Left cardiac atrium (tissue), 4 donors: ENCODE measurements at regions not wholly inside any gene's neighbourhood (a gene's known extent, or its start where the extent isn't known, plus 50 kb on each side); places are given as distances from the start of the nearest gene placed in this dataset.
"Not testable (repeated sequence)": the region's sequence is repeated elsewhere in the genome, so short reads cannot be mapped to it uniquely, and the experiment has no call there.

ENCODE experiments used
- ATAC-seq, 2 donors: fragments of 200-7000 bp; cut with Tn5 transposase; one replicate each; pipeline ENCODE4 v1.9.1; 2020; ENCODE audit warnings: mild to moderate bottlenecking in 2 of 2, moderate library complexity in 2 of 2
- DNase-seq: peaks from one replicate; pipeline ENCODE4 v3.0.0-alpha.2; 2020
- intact Hi-C, 2 donors: fragments of 100-400 bp; cut with DNase I; formaldehyde crosslinking; loops; one replicate each; pipeline versions ENCODE4 v1.14.1 to v1.15.1; 2022 to 2023
- donor health status: DM: no; HTN: yes; CAD: no.
- donor health status: DM: no; HTN: yes; CAD: no; lungs with severe emphysema.
- donor health status: DM: yes; HTN: yes; CAD: no.
- donor health status: Dilated cardiomyopathy.

DNA sequence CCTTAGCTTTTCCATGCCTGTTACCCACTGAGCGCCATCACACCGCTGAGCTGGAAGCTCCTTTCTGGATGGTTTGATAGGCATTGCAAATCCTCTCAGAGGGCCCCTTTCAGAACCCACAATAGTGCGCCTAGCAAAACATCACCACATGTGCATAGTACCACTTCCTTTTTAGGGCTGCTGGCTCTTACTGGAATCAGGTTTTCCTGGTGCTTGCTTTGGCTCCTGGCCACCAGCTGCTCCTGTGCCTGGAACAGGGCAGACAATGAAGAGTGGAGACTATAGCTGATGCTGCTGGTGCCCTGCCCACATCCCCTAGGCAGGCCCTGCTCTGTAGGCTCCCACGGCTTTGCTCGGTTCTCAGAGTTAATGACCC lies 163.6 kb upstream of the SEMA6A start:
- intact Hi-C loops = no loop called here
- ATAC-seq (peak in 1 of 2 donors; percentile 49), DNase-seq (peak; percentile 44)

DNA sequence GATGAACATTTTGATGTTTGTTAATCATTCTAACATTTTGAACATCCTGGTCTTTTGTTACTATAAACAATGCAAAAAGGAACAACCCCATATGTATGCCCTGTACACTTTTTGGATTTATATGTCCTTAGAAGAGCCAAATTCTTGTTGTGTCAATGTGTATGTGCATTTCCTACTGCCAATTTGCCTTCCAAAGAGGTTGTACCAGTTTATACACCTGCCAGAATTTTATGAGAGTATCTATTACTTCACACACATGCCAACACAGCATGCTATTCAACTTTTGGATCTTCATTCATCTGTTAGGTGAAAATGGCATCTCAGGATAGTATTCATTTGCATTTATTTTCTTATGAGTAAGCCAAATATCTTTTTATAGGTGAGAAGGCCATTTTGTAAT lies 162.0 kb upstream of the SEMA6A start:
- DNase-seq (no peak), ATAC-seq (no peak)
- intact Hi-C loops = no loop called here

GRCh38 chr5:116733991-116734975 lies 159.7 kb upstream of the SEMA6A start:
- no peak for DNase-seq

GRCh38 chr5:116732591-116732990 lies 158.0 kb upstream of the SEMA6A start:
- ATAC-seq (no peak), DNase-seq (no peak)
- intact Hi-C loops = no loop called here

More at GRCh38 chr5:116733991-116734975, 159.7 kb upstream of the SEMA6A start:
- intact Hi-C loops = no loop called here
- peak; percentile 60 to 67 for ATAC-seq

DNA sequence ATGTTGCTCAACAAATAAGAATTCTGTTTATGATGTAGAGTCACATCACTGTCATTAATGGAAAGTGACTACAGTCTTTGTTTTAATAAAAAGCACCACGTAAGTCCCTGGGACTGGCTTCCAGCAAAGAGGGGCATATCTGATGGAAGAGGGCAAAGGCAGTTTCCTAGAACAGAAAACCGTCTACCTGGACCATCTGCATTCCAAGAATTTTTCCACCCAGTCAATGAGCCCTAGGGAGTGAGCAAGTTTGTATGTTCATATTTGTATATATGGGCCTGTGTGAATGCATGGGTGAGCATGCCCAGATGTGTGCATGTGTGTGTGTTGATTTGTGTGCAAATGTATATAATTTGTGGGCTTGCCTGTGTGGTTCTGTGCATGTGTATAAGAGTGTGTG lies 156.8 kb upstream of the SEMA6A start:
- no peak for ATAC-seq
- intact Hi-C loops = no loop called here
- DNase-seq = no peak

- ATAC-seq = no peak
- intact Hi-C loops = no loop called here
- no peak for DNase-seq
These were observed 156.1 kb upstream of the SEMA6A start for GRCh38 chr5:116730706-116731105.

DNA sequence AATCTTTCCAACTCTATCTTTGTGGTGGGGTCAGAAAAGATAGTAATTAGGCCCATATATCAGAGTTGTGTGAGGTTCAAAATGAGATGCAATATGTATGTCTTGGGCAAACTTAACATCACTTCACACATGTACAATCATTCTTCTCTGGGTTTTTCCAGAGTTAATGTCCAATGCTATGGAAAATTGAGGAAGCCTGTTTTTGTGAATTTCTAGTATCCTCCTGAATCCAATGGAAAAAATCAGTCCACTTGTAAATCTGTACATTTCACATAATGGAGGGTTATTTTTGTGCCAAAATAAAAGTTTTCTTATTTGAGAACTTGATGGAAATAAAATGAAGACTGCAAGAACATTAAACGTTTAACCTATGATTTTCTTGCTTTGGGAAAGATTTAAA lies 155.6 kb upstream of the SEMA6A start:
- no peak for DNase-seq
- intact Hi-C loops = no loop called here
- ATAC-seq = no peak

DNA sequence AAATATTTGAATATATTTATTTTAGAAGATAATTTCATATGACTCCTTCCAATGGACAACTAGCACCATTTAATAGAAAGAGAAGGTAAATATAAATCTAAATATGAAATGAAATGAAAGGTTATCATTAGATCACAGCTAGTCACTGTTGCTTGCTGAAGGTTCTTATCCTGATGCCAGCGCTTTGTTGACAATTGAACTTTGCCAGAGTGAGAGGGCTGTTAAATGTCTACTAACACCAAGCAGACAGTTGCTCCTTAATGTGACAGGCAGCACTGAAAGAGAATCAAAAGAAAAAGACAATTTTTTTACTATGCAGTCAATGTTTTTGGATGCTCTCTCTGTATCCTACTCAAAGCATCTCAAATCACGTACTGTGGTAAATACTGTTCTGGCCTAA lies 152.6 kb upstream of the SEMA6A start:
- DNase-seq (no peak), ATAC-seq (peak; percentile 46 to 86)
- intact Hi-C loops = no loop called here

- ATAC-seq, DNase-seq, intact Hi-C loops: not testable (repeated sequence)
These were observed 151.6 kb upstream of the SEMA6A start for GRCh38 chr5:116726180-116726579.

DNA sequence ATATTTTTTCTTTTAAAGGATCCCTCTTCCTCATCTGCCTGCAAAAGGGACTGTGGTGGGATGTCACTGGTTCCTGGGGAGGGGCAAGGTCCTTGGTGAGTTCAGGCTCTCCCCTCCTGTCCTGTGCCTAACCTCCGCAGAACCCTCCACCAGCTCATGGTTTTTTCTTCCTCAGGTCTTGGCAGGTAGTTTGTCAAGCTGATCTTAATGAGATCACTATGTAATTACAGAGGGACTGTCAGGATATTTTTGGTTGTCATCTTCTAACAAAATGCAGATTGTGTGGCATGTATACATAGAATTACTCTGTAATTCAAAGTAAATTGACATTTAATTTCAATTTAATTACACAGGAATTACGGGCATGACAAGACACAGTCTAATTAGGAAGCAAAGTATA lies 150.3 kb upstream of the SEMA6A start:
- intact Hi-C loops = no loop called here
- DNase-seq (no peak), ATAC-seq (no peak)

DNA sequence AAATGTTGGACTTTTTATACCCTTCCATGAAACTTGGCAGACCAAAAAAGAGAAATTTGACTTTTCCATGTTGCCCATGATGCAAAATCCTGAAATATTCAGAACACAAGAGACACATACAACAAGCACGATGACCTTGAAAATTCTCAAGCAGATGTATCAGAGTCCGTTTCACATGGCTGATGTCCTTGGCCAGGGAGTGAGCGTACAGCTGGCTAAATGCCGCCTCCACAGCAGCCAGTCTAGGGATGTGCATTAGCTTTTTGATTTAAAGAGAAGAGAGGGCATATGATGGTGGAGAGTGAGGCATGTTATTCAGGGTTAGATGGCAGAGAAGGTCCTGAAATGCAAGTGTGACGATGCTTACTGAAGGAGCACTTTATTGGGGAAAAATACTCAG lies 148.0 kb upstream of the SEMA6A start:
- intact Hi-C loops = no loop called here
- no peak for ATAC-seq
- DNase-seq = no peak

DNA sequence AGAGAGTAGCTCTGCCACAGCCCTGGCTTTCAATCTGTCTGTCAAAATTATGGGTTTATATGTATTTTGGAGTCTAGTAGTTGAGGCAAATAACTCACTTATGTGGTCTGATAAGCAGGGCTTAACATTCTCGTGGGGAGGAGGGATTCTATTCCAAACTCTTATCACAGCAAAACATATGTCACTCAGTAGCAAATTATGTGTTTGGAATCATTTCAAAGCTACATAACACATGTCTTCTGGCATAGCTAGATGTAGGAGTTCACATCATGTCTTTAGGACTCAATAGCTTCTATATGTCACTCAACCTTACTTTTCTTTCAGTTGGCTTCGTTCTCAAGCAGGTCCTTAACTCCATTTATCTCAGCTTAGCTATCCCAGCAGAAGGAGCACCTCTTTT lies 144.5 kb upstream of the SEMA6A start:
- intact Hi-C loops = no loop called here
- no peak for ATAC-seq
- no peak for DNase-seq

- DNase-seq (no peak), ATAC-seq (no peak)
- intact Hi-C loops = no loop called here
These were observed 143.7 kb upstream of the SEMA6A start for GRCh38 chr5:116718317-116718716.

DNA sequence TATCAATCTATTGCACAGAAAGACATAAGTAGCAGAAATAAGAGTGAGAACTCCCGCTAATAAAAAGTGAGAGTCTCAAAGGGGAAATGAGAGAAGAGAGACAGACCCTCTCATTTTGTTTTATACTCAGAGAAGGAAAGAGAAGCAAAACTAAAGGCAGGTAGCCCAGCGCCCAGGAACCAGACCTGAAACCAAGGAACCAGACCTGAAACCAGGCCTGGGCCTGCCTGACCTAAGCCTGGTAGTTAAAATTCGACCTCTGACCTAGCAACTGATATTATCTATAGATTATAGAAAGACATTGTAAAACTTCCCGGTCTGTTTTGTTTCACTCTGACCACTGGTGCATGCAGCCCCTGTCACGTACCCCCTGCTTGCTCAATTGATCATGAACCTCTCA lies 134.5 kb upstream of the SEMA6A start:
- no peak for ATAC-seq
- intact Hi-C loops = no loop called here

GRCh38 chr5:116705121-116705519 lies 130.5 kb upstream of the SEMA6A start:
- ATAC-seq, intact Hi-C loops, DNase-seq: not testable (repeated sequence)

More for the DNA sequence above, 134.5 kb upstream of the SEMA6A start:
- no peak for DNase-seq

- no peak for ATAC-seq
- intact Hi-C loops = no loop called here
These were observed 129.3 kb upstream of the SEMA6A start for GRCh38 chr5:116703941-116704340.

DNA sequence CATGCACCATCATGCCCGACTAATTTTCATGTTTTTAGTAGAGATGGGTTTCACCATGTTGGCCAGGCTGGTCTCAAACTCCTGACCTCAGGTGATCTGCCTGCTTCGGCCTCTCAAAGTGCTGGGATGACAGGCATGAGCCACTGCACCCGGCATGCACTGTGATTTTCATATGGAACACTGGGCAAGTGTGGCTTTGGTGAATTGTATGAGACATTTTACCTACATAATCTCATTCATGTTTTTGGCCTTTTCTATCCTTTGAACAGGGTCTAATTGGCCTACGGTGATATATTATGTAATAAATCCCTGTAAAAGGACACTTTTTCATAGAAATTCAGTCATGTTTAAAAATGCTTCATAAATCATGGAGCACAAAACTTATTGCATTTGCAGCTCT lies 128.7 kb upstream of the SEMA6A start:
- ATAC-seq (no peak), DNase-seq (no peak)
- intact Hi-C loops = no loop called here

More at GRCh38 chr5:116703941-116704340, 129.3 kb upstream of the SEMA6A start:
- DNase-seq = no peak

DNA sequence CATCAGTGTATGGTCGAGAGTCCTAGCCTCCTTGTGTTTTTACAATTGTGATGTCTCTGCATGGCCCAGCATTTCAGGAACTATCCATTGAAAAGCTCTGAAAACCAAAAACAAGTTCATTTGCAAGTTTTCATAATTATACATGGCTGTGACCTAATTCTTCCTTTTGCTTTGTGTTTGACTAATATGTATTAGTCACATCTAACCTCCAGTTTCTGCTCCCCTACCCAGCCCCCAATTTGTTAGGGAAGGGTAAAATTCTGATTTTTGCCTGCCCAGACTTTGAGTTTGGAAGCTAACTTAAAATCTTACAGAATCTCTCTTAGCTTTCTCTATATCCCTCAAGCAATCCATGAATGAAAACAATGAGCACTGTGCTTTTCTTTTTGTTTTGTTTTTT lies 128.2 kb upstream of the SEMA6A start:
- ATAC-seq (no peak), DNase-seq (no peak)
- intact Hi-C loops = no loop called here

DNA sequence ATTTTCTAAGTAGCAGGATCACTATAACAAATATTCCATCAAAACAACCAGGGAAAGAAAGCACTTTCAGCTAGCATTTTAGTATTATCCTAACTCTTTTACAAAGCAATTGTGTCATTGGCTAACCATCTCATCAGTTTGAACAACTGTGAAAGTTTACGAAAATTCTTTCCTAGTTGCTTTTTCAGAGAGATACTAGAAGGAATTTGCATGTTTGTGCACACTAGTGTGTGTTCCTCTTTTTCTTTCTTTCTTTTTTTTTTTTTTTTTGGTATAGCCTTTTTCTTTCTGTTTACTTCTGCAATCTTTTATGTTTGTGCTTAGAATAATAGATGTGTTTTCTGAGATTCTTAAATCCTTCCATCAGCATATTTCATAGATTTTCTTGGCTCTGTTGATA lies 124.7 kb upstream of the SEMA6A start:
- ATAC-seq (no peak), DNase-seq (no peak)
- intact Hi-C loops = no loop called here

- DNase-seq (no peak), ATAC-seq (peak in 1 of 2 donors; percentile 26)
- intact Hi-C loops = no loop called here
These were observed 121.7 kb upstream of the SEMA6A start for GRCh38 chr5:116696366-116696765.

- no peak for ATAC-seq
- no peak for DNase-seq
- intact Hi-C loops = no loop called here
These were observed 121.1 kb upstream of the SEMA6A start for GRCh38 chr5:116695681-116696080.
